Suprapubic skin (tissue), 4 donors: ENCODE measurements at regions not wholly inside any gene's neighbourhood (a gene's known extent, or its start where the extent isn't known, plus 50 kb on each side); places are given as distances from the start of the nearest gene placed in this dataset.

Experiments
- CTCF ChIP-seq, 2 donors: fragments of 200-600 bp in 1 of 2; fragments of 450-650 bp in 1 of 2; sonication (generic) in 1 of 2; IDR thresholded peaks; one replicate each; pipeline ENCODE4 v1.5.1; 2016 to 2019; ENCODE audit warnings: antibody characterized with exemption in 2 of 2, mild to moderate bottlenecking in 1 of 2, moderate library complexity in 1 of 2
- EP300 ChIP-seq: sonication (generic); formaldehyde crosslinking; IDR thresholded peaks from one replicate; pipeline ENCODE4 v1.6.1; 2017; ENCODE audit warnings: antibody characterized with exemption
- POLR2A ChIP-seq, 2 donors: fragments of 450-650 bp; IDR thresholded peaks; one replicate each; pipeline ENCODE4 v1.6.1; 2017; ENCODE audit warnings: antibody characterized with exemption in 2 of 2, mild to moderate bottlenecking in 2 of 2, moderate library complexity in 2 of 2
- POLR2AphosphoS5 ChIP-seq, 3 donors: sonication (generic); formaldehyde crosslinking; IDR thresholded peaks; one replicate each; pipeline ENCODE4 v1.6.1; 2017; ENCODE audit warnings: antibody characterized with exemption in 3 of 3

DNA sequence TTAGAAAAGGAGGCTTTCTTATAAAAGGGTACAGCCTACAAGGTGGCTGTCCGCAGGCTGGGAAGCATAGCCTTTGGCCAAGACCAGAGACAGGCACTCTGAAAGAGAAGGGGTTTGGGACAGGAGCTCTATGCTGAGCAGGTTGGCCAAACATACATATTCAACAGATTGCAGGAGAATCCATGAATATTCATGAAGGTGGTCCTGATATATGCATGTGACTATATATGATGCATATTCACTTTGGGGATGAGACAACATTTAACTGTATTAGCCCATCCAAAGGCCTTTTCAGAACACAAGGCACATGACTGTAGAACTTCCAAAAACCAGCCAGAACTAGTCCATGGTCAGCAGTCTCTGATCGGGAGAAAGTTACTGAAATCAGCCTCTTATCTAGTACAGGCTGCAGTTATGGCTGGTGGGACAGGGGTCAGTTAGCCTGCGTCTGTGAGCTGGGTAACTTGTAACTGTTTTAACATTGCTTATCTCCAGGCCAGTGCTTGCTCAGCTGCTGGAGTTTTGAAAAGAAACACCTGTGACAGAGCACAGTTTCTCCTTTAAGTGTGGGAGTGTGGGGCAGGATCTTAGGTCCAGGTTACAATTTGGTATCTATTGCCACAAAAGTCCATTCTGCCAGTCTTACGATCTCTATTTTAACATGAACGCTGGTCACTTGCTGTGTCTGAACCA is 924.2 kb downstream of the UQCRFS1 start:
- TF ChIP-seq CTCF (IDR thresholded peaks at IDR 0.05) (no peak), POLR2AphosphoS5 (IDR thresholded peaks at IDR 0.05) (no peak), POLR2A (IDR thresholded peaks at IDR 0.05) (no peak), EP300 (no peak)
